Activated T-cell treated with anti-CD3 and anti-CD28 coated beads for 4 hours (primary cell): ENCODE measurements at regions not wholly inside any gene's neighbourhood (a gene's known extent, or its start where the extent isn't known, plus 50 kb on each side); places are given as distances from the start of the nearest gene placed in this dataset.
"Not testable (repeated sequence)": the region's sequence is repeated elsewhere in the genome, so short reads cannot be mapped to it uniquely, and the experiment has no call there.

Experiments
- DNase-seq: peaks from one replicate; pipeline ENCODE4 v3.0.0-alpha.2; 2020

- DNase-seq: no peak
These were observed 317.5 kb upstream of the IGF1R start for GRCh38 chr15:98330692-98331435.

DNA sequence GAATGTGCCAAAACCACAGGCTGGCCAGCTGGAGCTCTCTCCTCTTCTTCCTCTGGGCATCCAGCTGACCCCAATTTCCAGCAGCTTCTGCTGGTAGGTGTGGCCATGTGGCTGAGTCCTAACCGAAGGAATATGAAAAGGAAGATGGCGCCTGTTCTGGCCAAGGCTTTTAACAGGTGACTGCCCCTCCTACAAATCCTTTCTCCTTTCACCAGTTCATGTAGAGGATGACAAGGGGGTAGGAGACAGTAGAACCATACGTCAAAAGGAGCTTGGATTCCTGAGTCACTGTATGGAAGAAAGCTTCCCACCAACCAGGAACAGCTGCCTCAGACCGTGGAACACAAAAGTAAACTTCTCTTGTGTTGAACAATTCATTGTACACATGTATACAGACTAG, 316.7 kb upstream of the IGF1R start:
- no peak for DNase-seq

GRCh38 chr15:98333251-98333650, 315.1 kb upstream of the IGF1R start:
- no peak for DNase-seq

DNA sequence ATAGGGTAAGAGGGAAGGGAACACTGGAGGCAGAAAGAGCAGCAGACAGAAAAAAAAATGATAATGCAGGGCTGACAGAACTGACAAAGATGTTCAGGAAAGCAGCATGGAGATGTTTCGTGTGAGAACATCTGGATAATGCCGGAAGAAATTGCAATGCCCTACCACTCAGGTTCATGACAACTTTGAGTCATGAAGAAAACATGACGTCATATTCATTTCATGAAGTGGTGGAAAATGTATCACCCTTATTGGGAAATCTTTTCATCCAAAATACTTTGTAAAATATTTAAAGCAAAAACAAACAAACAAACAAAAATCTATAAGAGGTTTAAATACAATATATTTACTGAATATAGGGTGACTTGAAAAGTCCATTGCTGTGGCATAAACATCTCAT, 305.4 kb upstream of the IGF1R start:
- no peak for DNase-seq

GRCh38 chr15:98344591-98344990, 303.7 kb upstream of the IGF1R start:
- no peak for DNase-seq

- no peak for DNase-seq
These were observed 301.3 kb upstream of the IGF1R start for GRCh38 chr15:98347001-98347400.

- DNase-seq: no peak
These were observed 300.5 kb upstream of the IGF1R start for GRCh38 chr15:98347866-98348265.

DNA sequence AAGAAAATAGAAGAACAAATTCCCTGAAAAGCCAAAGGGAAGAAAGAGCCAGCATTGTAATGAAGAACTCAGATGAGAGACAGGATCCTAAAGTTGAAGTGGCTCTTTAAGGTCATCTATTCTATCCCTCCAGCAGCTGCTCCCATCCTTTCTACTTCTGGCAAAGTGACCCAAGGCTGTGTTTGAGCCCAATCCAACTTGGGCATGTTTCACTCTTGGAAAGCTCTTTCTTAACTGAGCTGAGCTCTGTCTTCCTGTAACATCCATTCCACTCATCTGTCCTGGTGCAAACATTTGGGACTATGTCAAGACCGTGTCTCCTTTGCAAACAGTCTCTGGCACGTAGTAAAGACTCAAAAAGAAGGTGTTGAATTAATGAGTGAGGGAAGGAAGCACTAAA, 298.1 kb upstream of the IGF1R start:
- DNase-seq: no peak

DNA sequence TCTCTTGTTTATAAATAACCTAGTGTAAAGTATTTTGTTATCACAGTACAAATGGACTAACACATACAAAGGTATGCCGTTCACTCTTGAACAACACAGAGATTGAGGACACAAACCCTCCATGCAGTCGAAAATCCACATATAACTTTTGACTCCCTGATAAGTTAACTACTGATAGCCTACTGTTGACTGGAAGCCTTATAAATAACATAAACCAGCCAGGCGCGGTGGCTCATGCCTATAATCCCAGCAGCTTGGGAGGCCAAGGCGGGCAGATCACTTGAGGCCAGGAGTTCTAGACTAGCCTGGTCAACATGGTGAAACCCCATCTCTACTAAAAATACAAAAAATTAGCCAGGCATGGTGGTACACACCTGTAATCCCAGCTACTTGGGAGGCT, 290.1 kb upstream of the IGF1R start:
- not testable (repeated sequence) for DNase-seq

DNA sequence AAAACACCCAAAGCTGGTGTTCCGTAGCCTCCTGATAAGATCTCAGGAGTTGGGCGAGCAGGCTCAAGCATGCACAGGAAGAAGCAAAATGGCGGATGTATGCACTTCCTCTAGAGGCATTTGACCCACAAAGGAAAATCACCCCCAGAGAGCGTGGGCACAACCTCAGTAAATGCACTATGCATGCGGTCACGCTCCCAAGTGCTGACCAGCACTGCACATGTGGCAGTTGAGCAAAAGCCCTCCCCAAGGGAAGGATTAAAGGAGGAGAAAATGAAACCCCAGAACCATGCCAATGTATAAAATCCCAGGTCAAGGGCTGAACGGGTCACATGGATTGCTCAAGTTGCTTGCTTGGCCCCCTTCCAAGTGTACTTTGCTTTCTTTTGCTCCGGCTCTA, 289.4 kb upstream of the IGF1R start:
- DNase-seq: no peak

DNA sequence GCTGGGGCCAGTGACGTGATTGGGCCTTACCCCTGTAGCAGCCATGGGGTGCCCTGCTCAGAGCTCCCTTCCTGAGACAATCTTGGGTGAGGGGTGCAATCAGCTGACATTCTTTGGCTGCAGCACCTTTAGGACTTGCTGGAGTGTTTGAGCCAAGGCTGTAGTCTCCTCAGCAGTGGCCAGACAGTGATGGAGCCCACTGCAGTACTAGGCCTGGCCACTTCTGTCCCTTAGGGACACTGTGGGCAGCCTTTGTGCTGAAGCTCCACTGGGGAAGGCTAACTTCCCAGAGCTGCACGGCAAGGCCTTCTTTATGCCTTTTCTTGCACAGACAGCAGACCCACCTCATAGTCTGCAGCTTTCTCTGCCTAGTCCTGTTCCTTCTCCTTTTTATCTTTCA, 284.9 kb upstream of the IGF1R start:
- DNase-seq: no peak

GRCh38 chr15:98363955-98364354, 284.4 kb upstream of the IGF1R start:
- DNase-seq: no peak

DNA sequence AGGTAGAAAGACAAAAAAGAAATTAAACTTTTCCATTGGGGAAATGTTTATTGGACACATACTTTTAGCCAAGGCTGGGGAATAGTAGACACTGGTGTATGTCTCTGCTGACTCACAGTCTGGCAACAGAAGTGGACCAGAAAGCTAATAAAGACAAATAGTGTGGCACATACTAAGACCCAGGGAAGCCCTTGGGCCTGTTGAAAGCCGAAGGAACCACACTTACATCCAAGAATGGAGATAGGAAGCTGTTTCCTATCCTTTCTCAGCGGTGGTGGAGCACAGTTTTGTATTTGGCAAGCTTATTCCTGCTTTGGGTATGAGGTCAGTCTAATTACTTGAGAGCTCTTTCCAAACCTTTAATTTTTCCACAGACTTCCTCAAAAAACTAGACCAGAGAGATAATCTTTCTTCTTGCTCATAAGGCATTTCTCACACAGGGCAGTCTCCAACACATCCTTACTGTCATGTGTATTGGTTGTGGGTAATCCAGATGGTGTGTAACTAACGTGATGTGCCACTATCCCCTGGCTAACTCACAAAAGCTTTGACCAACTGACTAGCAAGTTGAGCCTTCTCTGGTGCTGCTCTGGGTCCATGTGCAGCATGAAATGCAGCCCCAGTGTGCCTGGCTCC, 279.1 kb upstream of the IGF1R start:
- DNase-seq: no peak

DNA sequence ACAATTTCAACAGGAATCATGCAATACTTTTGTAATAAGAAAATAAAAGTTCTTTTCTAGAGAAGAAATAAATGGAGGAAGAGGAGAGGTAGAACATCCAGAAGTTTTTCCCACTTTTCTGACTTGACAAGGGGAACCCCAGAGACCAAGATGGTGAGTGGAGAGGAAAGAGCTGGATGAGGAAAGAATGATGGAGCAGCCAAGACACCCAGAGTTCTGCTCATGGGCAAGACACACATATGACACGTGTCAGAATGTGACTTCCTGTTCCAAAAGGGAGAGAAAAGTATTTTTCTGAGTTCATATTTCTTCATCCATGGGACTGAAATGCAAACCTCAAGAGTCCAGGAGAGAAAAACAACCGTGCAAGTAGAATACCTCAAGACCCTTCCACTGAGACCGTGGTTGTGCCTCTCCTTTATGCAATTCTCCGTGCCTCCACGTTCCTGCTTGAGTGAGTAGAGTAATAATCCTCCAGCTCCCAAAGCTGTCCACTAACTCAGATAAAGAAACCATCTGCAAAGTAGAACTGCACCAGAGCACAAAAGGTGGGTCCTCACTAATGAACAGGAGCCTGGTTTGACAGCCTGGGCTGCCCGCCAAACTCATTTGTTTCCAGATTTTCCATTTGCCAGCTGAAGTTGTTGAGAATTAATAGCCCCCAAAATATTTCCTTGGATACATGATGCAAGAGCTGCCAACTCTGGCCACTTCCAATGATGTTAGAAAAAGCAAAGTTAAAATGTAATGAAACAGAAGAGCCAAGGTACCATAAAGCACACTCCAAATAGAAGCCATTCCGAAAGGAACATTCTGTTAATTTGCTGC, 272.6 kb upstream of the IGF1R start:
- no peak for DNase-seq

- no peak for DNase-seq
These were observed 267.6 kb upstream of the IGF1R start for GRCh38 chr15:98380721-98381120.

DNA sequence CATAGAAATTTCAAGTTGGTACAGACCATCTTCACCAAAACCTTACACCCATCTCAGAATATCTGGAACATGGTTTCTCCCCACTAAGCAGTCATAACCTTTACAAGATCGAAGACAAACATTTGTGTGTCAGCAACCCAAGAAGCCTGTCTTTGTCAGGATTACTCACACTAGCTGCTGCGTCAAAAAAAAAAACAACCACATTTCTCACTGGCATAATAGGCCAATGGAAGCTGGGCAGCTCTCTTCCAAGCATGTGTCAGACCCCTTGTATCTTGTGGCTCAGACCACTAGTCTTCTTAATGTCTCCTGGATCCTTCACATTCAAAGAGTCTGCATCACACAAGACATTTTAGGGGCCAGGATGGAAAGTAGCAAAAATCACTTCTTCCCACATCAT, 266.9 kb upstream of the IGF1R start:
- DNase-seq: no peak

GRCh38 chr15:98382139-98382538, 266.2 kb upstream of the IGF1R start:
- no peak for DNase-seq

DNA sequence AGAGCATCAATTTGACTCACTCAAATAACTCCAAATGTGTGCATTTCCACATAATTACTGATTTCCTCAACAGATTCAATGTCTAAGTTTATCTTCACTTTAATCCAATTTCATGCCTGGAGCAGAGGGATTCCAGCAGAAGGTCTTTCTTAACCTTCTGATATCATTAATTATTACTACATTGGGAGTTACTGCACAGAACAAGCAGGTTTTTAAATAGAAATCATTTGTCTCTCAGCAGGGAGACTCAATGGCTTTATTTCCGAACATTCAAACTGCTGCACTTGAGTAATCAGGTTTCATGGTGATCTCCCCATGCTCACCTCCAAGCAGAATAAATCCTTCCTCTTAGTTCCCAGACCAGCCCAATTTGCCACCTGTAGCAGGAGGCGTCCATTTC, 264.8 kb upstream of the IGF1R start:
- DNase-seq: no peak

DNA sequence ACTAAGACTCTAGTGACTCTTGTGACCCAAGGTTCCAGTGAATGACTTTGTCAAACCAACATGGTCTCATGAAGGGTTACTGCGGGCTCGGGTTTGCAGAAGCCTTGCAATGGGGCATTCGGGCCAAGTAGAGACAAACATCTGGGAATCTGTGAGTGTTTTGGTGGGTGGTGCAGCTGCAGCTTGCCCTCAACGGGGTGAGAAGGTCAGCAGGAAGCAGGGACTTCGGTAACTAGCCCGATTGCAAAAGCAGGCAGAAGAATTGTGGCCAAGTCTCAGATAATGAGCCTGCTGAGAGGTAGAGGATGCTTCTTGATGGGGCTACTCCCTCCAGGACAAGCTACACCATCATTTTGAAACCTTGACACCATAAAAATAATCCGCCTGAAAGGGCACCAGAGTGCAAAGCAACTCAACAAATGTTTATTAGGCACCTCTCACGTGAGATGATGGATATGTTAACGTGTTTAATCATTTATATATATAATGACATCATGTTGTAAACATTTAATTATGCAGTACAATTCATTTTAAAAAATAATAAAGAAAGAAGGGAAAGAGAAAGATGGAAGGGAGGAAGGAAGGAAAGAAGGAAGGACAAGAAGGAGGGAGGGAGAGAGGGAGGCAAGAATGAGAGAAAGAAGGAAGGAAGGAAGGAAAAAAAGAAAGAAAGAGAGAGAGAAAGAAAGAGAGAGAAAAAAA, 263.9 kb upstream of the IGF1R start:
- DNase-seq: no peak

DNA sequence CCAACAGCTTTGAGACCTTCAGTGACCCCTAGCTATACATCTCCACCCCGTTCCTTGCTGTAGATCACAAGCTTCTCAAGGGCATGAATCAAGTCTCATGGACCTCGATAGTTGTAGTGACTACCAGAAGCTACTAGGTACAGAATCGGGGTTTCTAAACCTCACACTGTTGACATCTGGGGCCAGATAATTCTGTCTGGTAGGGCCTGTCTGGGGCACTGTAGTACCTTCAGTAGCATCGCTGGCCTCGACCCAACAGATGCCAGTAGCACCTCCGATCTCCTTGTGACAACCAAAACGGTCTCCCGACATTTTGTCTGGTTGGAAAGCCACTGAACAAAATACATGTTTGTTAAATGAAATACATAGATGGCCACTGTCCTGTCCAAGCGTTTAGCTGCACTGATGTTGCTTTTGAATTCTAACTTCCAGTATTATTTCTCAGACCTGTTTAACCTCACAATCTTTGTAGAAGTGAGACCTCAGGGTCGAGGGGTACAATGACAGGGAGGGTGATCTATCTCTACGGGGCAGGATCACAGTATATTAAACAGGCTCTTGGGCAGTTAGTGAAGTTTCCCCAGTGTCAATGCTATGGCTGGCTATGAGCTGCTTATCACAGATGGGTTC, 262.5 kb upstream of the IGF1R start:
- no peak for DNase-seq

- no peak for DNase-seq
These were observed 261.8 kb upstream of the IGF1R start for GRCh38 chr15:98386561-98386960.

GRCh38 chr15:98387866-98388265, 260.5 kb upstream of the IGF1R start:
- no peak for DNase-seq
